NCI-H2171 treated with DMSO at 0.1 percent for 48 hours (cell line): ENCODE measurements at regions not wholly inside any gene's neighbourhood (a gene's known extent, or its start where the extent isn't known, plus 50 kb on each side); places are given as distances from the start of the nearest gene placed in this dataset.
"Not testable (repeated sequence)": the region's sequence is repeated elsewhere in the genome, so short reads cannot be mapped to it uniquely, and the experiment has no call there.

Source experiments
- DNase-seq: peaks from one replicate; lab custom pipeline; 2025; lab: John Stamatoyannopoulos, UW

GRCh38 chr5:179456075-179456474 is 94.3 kb upstream of the RUFY1 start:
- DNase-seq, result peak; percentile 50

GRCh38 chr5:179455320-179455719 is 95.0 kb upstream of the RUFY1 start:
- no peak for DNase-seq

- DNase-seq, result no peak
Observed at GRCh38 chr5:179454356-179454755, 96.0 kb upstream of the RUFY1 start.

GRCh38 chr5:179453616-179454015 is 96.7 kb upstream of the RUFY1 start:
- DNase-seq, result no peak

- DNase-seq, result no peak
Observed at GRCh38 chr5:179452356-179453230, 97.8 kb upstream of the RUFY1 start.

GRCh38 chr5:179451828-179452196 is 98.5 kb upstream of the RUFY1 start:
- DNase-seq, result no peak

- DNase-seq, result no peak
Observed at GRCh38 chr5:179451114-179451827, 99.1 kb upstream of the RUFY1 start.

GRCh38 chr5:179449950-179450349 is 100.4 kb upstream of the RUFY1 start:
- not testable (repeated sequence) for DNase-seq

- not testable (repeated sequence) for DNase-seq
Observed at GRCh38 chr5:179448282-179448681, 102.1 kb upstream of the RUFY1 start.

- DNase-seq, result not testable (repeated sequence)
Observed at GRCh38 chr5:179442289-179442688, 97.0 kb upstream of the ADAMTS2 start.

GRCh38 chr5:179439181-179439985 is 94.1 kb upstream of the ADAMTS2 start:
- peak; percentile 94 for DNase-seq

- peak; percentile 6 for DNase-seq
Observed at GRCh38 chr5:179438461-179438860, 93.2 kb upstream of the ADAMTS2 start.

GRCh38 chr5:179438011-179438441 is 92.8 kb upstream of the ADAMTS2 start:
- peak; percentile 45 for DNase-seq

GRCh38 chr5:179437341-179438001 is 92.2 kb upstream of the ADAMTS2 start:
- DNase-seq, result no peak

GRCh38 chr5:179436321-179437122 is 91.3 kb upstream of the ADAMTS2 start:
- DNase-seq, result no peak

- no peak for DNase-seq
Observed at GRCh38 chr5:179435731-179436315, 90.6 kb upstream of the ADAMTS2 start.

GRCh38 chr5:179435181-179435580 is 89.9 kb upstream of the ADAMTS2 start:
- no peak for DNase-seq

GRCh38 chr5:179432547-179432946 is 87.3 kb upstream of the ADAMTS2 start:
- DNase-seq, result no peak

- DNase-seq, result no peak
Observed at GRCh38 chr5:179431221-179431824, 86.1 kb upstream of the ADAMTS2 start.
